NCI-H1092 (cell line): ENCODE measurements at regions not wholly inside any gene's neighbourhood (a gene's known extent, or its start where the extent isn't known, plus 50 kb on each side); places are given as distances from the start of the nearest gene placed in this dataset.
"Not testable (repeated sequence)": the region's sequence is repeated elsewhere in the genome, so short reads cannot be mapped to it uniquely, and the experiment has no call there.

Source experiments
- DNase-seq: peaks from one replicate; lab custom pipeline; 2025; lab: John Stamatoyannopoulos, UW

- no peak for DNase-seq
Observed at GRCh38 chr1:228868731-228869024, 133.4 kb downstream of the RHOU start.

DNA sequence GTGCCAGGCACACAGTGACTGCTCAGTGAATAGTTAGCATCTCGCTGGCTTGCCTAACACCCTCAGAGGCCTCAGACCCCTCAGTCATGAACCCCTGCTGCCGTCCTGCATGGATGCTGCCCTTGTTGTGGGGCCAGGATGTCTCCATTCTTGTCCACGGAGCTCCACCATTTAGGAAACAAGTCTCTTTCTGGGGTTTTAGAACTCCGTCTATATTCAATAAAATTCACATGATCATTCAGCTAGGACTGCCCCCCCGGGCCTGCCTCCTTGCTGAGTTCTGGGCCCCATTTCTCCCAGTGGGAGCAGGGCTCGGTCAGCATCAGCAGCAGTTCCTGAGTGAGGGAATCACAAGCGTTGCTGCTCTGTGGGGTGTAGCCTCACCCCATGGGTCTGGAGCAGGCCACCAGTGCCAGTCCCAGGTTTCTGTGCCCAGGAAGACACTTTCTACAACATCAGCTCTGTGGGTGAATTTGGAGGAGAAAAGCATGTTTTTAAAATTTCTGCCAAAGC, 134.1 kb downstream of the RHOU start:
- DNase-seq, result no peak

DNA sequence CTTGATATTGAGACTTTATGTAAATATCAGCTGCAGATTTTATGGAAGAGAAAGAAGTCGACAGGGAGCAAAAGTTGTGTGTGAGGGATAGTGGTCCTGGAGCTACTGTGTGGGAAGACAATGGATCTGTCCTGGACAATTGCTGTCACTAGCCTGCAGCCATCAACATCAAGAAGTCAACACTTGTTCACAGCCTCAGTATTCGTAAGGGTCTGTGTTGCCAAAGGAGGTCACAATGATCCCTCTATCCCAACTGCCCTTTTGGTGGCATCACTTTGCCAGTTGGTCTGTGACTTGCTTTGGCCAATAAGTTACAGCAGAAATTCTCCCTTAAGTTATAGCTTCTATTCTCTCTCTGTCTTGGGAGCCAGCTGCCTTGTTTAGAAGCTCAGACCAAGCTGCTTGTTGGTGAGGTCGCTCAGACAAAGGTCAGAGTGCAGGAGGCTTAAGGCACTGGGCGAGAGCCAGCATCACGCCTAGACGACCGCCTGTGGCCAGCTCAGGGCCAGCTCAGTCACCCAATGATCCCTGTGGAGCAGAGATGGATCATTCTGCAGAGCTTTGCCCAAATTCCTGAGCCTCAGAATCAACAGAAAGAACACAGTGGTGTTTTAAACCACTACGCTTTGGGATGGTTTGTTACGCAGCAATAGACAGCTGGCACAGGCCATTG, 134.9 kb downstream of the RHOU start:
- no peak for DNase-seq

- DNase-seq, result no peak
Observed at GRCh38 chr1:228871314-228872061, 136.2 kb downstream of the RHOU start.

DNA sequence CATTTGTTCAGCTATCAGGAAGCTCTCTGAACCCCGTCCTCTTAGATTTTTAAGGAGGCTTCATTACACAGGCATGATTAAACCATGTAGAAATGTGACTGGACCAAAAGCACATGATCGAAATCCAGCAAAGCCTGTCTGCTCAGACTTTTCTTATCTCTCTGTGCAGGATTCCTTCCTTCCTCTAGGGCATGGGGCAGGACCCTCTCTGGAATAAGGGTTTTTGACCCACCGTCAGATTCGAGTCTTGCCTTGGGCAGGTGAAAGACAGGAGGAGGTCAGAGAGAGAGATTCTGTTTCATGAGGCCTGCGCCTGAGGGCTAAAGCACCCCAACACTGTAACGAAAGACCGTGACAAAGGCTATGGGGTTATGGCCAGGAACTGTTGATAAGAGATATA, 136.8 kb downstream of the RHOU start:
- no peak for DNase-seq

- no peak for DNase-seq
Observed at GRCh38 chr1:228873709-228874108, 138.4 kb downstream of the RHOU start.

DNA sequence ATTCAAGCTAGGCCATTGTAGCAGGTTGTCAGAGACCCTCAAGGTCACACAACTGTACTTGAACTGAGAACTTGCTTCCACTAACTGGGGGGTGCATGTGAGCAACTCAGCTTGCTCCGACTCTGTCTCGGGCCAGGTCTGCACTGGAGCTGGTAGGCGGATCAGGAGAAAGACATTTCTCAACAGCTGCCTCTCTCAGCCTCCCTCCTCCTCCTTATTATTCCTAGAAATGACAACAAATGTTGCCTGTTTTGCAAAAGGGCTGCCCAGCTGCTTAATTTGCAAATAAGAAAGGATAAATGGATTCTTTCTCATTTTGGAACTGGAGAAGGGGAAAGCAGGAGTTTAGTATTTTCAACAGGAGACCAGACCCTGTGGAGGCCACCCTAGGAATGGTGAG, 140.5 kb downstream of the RHOU start:
- DNase-seq, result no peak

- no peak for DNase-seq
Observed at GRCh38 chr1:228876187-228876586, 140.9 kb downstream of the RHOU start.

DNA sequence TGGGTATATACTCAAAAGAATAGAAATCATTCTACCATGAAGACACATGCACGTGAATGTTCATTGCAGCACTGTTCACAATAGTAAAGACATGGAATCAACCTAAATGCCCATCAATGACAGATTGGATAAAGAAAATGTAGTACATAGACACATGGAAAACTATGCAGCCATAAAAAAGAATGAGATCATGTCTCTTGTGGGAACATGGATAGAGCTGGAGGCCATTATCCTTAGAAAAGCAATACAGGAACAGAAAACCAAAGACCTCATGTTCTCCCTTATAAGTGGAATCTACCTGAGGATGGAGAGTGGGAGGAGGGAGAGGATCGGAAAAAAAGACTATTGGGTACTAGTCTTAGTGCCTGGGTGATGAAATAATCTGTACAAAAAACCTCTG, 143.9 kb downstream of the RHOU start:
- DNase-seq, result no peak

- no peak for DNase-seq
Observed at GRCh38 chr1:228882041-228882770, 146.9 kb downstream of the RHOU start.

DNA sequence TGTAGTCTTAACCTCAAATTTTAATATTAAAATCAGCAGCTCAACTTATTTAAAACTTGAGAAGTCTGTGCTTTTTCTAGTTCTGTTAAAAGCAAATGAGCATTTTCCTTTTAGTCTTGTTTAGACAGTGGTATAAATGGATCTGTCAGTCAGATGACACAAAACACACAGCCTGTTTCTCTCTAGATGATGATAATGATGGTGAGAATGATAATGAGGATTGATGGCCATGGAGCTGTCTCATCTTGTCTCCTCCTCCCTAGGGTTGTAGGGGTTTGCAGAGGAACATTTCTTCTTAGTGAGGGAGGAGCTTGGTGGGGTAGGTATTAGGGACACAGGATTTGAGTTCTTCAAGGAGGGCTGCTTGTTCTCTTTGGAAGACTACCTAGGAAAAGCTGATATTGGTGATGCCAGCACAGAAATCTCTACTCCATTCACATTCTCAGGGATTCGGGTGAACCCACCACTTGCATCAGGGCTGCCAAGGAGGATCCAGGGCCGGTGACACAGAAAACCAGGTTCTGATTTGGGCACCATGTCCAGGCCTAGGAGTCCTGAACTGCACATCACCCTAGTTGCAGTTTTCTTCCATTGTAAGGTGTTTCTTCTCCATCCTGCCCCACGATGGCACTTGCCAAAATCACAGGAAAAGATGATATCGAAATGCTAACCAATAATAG, 147.6 kb downstream of the RHOU start:
- DNase-seq, result no peak

DNA sequence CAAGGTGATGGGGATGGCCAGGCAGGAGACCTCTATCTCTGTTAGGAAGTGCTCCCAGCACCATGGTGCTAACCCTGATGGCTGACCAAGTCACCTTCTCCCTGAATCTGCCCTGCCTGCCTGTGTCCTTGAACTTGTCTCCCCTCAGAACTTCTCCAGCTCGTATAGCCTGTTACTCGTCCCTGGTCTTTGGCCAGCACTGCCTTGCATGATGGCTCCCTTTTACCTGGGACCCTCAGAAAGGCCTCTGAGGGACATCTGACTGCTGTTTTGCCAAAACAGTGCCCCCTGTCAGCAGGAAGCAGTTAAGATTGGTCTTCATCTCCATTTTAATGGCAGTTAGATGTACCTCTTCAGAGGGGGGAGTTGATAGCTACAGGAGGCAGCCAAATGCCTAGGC, 148.3 kb downstream of the RHOU start:
- no peak for DNase-seq

- DNase-seq, result no peak
Observed at GRCh38 chr1:228884196-228884595, 148.9 kb downstream of the RHOU start.

DNA sequence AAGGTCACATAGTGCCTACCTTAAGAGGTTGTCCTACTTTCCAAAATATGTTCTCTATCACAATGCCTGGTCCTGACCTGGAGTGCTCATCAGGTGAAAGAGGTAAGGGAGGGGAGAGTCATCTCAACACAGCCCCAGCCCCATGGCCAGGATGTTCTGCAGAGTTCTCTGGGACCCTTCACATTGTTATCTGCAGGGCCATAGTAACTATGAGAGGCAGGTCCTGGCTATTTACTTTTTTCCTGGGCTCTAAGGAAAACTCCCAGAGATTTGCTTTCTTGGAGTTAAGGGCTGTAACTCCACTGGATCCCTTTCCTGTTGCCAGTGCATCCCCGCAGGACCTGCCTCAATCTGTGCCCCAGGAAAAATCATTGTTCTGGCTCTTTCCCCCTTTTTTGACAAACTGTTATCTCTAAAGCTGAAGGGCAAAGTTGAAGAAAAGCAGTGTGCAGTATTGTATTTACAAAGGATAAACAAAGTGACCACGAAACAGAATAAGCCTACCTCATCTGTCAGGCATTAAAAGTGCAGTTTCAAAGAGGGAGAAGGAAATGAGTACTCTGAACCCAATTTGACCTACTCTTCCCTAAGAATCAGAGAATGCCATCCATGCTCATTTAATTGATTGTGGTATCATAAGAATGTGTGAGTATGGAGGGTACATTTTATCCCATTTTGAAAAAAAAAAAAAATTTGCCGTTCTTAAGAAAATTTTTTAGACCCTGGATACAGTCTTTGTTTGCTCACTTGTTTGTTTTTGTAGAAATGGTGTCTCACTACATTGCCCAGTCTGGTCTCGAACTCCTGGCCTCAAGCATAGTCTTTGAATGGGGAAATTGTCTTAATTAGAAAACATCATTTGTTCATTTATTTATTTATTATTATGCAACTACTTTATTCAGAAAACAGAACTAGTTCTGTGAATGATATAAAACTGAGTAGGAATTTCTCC, 149.6 kb downstream of the RHOU start:
- DNase-seq, result no peak

GRCh38 chr1:228885845-228886244, 150.6 kb downstream of the RHOU start:
- DNase-seq, result no peak

DNA sequence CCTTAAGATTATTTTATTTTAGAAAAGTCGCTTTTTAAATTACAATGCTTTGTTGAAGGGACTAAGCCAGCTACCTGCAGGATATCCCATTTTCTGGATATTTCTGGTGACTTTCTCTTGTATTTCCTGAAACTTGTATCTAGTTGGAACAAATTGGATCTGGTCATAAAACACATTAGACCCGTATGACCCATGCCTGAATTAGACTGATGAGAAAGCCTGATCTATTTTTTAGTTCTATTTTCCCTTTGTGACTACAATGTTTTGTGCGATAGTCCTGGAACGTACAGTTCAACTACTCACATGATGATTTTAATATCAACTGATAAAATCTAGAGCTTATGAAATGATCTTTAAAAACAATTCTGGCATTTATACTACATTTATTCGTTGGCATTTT, 151.8 kb downstream of the RHOU start:
- DNase-seq, result no peak

DNA sequence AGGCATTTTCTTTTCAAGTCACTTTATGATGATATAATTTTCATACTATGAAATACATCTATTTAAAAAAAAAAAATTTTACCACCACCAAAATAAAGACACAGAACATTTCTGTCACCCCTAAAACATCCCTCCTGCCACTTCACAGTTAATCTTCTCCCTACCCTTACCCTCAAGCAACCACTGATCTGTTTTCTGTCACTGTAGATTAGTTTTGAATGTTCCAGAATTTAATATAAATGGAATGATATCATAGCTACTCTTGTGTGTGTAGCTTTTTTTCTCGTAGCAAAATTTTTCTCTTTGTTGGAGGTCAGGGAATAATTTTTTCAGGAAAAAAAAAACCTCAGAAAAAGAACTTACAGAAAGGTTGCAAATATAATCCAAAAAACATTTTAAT, 152.7 kb downstream of the RHOU start:
- no peak for DNase-seq

GRCh38 chr1:228889289-228889688, 154.0 kb downstream of the RHOU start:
- DNase-seq, result no peak

- no peak for DNase-seq
Observed at GRCh38 chr1:228891272-228892034, 156.2 kb downstream of the RHOU start.

GRCh38 chr1:228892200-228892599, 156.9 kb downstream of the RHOU start:
- DNase-seq, result not testable (repeated sequence)
